Putamen (tissue), 1 donor: ENCODE measurements at regions not wholly inside any gene's neighbourhood (a gene's known extent, or its start where the extent isn't known, plus 50 kb on each side); places are given as distances from the start of the nearest gene placed in this dataset.

Experiments used
- DNase-seq: peaks from one replicate; pipeline ENCODE4 v3.0.0-alpha.2; 2016; ENCODE audit warnings: low spot score

DNA sequence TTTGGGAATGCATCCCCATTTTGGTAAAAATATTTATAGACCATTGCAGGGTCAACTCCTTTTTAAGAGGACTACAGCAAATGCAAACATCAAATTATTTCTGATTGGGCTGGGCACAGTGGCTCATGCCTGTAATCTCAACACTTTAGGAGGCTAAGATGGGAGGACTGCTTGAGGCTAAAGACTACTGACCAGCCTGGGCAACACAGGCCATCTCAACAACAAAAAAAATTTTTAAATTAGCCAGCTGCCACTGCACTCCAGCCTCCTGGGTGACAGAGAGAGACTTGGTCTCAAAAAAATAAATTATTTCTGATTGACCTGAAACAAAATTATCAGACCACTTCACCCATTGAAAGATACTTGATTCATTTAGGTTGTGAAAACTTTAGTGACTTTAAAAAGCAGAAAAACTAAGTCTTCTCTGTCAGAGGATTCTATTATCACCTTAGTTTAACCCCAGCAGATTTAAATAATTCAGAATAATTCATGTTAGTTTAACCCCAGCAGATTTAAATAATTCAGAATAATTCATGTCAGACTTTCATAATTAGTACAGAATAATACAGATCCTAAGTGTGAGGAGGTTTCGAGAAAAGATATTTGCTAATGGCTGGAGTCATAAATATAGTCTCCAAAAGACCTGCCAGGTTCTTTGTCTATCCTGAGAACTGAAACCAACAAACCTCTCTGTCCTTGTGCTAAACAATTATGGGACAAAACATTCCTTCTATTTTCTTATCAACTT lies 183.6 kb upstream of the STT3B start:
- no peak for DNase-seq

DNA sequence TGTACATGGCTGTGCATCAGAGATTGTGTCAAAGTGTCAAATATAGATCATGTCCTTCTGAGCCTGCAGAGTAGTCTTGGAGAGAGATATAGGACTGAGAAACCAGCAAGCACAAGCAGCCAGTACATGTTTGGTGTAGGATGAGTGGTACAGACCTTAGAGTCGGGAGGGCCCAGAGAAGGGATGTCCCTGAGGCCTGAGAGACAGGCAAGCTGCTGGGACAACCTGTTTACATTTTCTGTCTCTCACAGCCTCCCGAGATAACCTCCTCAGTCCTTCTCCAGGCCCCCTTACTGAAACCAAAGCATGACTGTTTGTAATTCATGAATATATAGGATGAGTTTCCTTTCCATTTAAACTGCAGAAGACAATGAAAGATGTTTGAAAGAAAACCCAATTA lies 182.4 kb upstream of the STT3B start:
- DNase-seq = no peak

DNA sequence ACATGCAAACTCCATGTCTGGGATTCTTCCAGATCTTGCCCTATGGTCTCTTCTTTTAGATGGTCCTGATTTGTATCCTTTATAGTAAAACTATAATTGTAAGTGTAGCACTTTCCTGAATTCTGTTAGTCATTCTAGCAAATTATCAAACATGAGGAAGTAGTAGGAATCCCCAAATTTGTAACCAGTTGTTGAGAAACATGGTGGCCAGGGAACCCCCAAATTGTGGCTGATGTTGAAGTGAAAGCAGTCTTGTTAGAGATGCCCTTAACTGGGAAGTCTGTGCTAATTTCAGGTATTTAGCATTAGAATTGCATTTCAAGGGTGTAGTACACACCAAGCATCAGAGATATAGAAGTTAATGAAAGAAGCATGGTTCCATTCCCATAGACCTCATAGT lies 180.4 kb upstream of the STT3B start:
- no peak for DNase-seq

DNA sequence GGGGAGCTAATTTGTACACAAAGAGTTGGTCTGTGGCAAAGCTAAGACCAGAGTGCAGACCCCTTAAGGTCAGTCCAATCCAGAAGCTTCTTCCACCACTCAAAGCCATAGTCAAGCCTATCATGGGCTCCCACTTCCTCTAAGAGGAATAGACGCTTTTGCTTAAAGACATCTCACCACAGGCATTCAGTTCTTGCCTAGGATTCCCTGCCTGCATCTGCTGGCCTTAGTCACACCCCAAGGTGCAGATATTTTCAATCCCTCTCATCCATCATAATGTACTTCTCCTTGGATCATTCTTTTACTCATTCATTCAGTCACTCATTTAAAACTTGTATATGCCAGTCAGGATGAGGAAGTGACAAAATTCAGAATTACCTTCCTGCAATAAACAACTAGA lies 179.6 kb upstream of the STT3B start:
- DNase-seq = no peak

DNA sequence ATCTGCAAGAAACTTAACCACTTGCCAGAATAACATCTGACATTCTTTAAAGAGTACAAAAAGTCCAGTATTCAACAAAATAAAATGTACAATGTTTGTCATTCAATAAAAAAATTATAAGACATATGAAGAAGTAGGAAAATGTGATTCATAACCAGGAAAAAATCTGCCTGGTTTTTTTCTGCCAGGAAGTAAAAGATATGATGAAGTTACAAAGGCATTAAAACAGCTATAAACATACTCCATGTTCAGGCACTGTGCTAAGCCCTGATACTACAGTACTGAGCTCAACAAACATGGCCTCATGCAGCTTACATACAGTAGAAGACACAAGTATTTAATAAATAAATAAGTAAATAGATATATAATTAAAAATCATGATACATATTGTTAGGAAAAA lies 178.4 kb upstream of the STT3B start:
- no peak for DNase-seq

DNA sequence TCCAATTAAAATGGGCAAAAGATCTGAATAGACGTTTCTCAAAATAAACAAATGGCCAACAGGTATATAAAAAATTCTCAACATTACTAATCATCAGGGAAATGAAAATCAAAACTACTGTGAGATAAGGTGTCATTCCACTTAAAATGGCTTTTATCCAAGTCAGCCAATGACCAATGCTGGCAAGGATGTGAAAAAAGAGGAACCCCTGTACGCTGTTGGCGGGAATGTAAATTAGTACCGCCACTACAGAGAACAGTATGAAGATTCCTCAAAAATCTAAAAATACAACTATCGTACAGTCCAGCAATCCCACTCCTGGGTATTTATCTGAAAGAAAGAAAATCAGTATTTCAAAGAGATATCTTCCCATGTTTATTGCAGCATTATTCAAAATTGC lies 176.9 kb upstream of the STT3B start:
- no peak for DNase-seq

DNA sequence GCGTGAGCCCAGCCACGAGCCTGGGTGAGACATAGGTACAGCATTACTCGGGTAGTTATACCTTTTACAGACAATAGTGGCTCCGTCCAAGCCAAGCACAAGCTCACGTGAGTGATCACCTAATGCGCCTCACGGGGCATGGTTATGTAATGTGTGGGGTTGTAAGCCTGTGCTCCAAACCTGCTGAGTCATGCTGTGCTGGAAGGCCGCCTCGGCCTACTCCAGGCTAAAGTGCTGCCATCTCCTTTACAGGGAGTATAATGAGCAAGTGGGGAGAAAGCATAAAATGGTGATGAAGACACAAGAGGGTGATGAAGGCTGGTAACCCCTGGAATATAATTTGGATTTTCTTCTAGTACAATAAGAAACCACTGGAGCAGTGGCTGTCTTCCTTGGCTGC lies 175.8 kb upstream of the STT3B start:
- no peak for DNase-seq

DNA sequence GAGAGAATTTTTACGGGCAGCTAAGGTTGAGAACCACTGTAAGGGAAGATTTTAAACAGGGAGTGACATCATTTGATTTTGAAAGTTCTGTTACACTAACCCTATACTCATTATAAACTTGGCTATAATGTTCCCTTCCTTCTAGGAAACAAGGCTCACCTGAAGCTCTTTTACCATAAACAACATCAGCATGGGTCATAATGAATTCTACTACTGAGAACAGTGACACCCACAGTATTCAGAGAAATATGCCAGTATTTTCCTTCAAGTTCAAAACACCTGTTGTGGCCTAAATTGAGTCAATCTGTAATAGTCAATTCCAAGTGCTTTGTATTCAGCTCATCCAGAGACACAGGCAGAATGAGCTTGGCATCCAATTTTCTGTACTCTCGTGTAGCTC lies 175.3 kb upstream of the STT3B start:
- no peak for DNase-seq

DNA sequence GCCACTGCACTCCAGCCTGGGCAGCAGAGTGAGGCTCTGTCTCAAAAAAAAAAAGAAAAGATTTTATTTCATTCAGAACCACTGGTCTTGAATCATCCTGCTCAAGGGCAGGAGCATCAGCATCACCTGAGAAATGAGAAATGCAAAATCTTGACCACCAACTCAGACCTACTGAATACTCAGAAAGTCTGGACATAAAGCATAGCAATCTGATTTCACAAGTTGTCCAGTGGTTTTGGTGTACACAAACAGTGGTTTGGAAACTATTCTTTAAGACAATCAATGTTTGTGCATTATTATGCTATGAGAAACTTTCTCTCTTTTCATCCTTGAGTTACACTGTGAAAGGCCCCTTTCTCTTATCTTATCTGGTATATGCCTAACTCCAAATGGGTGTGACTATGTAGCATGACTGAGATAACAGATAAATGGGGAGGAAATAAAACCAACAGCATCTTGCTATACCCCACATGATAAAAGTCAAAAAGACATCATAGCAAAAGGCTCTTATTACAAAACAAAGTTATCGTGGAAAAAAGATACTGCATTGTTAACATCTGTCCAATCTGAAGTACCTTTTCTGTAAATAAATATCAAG lies 174.2 kb upstream of the STT3B start:
- DNase-seq = no peak

DNA sequence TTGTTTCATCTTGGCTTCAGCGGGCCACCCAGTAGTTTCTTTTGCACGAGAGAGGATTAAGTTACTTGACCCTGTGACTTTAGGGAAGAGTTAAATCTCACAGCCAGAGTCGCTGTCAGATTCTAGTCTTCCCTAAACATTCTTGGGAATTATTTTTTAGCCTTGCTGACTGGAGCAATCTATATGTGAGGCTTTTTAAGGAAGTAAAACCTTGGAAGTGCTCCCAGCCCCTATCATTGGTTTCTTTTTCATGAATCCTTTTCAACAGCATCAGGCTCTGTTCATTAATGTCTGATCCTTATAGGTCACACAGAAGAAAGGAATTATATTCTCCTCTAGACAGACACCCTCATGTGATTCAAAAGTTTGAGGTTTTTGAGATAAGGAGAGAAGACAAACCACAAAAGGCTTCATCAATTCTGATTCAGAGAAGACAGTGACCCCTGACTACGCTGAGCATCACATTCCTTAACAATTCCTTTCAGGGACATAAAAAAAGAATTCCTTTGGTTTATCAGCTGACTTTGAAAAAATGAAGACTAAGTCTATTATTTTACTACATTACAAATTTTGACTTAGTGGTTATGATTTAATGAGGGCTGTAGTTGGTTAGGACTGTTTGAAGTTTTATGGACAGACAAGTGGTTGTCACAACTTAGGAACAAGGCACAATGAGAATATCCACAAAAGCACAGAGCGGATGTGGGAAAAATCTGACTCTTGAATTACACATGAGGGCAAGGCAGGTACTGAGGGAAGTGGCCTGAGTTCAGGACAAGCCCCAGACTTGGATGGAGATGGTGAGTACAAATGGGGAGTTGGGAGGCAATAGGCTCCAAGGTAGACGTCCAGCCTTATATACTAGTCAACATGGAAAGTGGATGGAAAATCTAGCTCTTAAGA lies 171.1 kb upstream of the STT3B start:
- no peak for DNase-seq

DNA sequence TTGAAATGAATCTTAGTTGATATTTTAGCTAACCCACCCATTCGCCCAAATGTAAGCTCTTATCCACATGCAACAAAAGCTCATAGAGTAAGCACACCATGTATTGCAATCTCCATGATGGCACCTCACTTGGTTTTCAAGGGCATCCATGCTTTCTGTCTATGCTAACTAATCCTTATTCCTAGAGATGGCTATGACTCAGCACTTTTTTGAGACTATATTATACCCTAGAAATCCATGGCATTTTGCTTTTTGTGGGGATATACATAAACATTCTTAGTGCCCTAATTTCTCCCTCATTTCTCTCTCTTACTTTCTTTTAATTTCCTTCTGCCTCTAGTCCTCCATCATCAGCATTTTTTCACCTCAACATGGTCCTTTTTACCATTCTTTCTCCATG lies 168.5 kb upstream of the STT3B start:
- no peak for DNase-seq

DNA sequence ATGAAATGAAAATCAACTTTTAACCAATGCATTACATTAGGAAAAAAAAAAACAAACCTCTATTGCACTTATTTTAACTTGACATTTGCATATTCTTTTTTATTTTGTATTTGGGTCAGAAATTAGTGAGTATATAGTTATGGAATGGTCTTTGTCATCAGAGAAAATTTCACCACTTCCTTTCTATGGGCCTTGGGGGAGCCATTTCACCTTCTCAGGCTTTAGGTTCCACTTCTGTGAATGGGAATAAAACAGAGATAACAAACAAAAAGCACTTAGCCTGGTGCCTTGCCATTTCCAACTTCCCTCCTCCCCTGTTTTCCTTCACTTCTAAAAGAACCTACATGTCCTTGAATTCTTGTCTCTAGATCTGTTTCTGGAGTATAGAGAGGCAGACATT lies 168.0 kb upstream of the STT3B start:
- DNase-seq = no peak

DNA sequence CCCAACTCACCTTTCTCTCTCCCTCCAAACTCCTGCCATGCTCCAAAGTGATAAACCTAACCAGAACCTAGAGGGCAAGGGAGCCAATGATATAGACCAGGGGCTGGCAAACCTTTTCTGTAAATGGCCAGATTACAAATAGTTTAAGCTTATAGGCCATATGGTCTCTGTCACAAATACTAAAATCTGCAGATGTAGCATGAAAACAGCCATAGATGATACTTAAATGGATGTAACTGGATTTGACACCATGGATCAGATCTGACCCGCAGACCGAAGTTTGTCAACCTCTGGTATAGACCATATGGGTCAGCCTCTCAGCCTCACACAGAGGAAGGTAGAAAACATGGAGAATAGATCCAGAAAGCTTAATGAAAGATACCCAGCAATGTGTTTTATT lies 165.2 kb upstream of the STT3B start:
- no peak for DNase-seq

DNA sequence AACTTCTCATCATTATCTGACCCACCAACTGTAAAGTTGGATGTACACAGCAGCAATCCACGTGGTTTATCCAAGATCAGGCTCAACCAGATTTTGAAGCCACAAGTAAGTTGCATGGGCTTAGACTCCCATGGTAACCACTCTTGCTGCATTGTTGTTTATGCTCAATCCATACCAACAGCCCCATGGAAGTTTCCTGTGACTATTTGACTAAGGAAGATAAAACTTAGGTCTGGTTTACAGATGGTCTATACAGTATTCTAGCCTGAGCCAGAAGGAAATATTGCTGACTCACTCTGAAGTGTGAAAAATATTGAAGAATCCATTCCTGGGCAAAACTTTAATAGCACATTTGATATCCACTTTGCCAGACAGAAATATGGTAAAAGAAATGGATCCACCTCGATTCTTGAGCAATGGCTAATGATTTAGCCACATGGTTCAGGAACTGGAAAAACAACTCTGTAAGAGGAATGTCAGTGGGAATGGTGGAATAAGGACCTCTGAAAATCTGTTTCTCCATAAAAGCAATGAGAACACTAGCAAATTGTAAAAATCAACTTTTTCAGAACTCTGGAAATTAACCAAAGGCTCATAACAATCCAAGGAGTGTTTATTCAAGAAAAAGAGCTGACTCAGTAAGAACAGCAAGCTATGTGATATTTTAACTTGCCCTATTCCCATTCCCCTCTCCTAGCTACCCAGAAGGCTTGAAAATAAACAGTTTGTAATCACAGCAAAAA lies 162.9 kb upstream of the STT3B start:
- DNase-seq = no peak

DNA sequence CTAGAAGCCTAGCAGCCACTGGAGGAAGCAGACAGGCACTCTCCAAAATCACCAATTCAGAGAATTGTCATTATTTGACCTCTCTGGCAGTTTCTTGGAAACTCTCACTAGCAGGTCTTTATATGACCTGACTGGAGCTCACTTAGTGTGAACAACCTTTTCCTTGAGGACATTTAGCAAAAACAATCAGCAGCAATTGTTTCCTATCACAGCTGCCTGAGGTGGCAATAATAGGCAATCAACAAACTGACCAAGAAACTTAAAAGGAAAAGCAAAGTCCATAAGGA lies 162.4 kb upstream of the STT3B start:
- no peak for DNase-seq

DNA sequence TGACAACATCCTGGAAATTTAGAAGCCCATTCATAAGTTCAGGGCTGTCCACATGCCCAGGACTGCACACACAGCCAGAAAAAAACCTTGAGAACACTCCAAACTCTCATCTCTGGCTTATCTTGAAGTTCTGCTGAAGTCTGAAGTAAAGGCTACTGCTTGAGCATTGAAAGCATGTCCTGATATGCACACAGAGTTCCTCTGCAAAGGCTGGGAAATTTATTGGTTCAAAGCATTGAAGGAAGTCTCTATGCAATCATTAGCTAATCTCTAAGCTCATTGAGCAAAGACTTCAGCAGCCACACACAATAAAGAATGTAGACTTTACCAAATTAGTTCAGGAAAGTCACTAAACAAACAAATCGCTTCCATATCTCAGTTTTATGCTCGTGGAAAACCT lies 162.0 kb upstream of the STT3B start:
- DNase-seq = no peak

DNA sequence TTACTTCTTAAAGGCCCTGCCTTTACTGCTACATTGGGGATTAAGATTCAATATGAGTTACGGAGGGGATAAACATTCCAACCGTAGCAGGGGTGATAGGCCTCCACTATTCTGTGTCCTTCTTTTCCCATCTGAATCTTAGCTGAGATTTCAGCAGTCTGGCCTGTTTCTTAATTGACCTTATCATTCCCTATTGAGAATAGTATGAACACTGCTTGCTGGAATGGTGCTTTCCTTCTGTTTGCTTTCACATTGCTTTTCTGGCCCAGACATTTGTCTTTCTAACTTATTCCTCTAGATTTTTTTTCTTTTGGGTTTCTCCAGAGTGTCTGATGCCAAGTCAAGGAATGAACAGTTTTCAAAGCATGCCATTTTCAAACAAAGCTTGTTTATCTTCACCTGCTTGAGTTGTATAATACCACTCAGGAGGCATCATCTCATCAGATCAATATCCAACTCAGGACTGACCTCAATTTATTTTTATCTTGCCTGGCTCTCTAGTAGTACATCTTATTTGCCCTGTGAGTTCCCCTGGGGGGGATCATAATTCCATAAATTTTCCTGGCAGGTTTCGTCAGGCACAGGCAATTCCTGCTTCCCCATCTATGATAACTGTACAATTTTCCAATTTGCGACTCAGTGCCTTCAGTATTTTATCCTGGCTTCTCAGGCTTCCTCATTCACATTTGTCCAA lies 161.1 kb upstream of the STT3B start:
- no peak for DNase-seq

DNA sequence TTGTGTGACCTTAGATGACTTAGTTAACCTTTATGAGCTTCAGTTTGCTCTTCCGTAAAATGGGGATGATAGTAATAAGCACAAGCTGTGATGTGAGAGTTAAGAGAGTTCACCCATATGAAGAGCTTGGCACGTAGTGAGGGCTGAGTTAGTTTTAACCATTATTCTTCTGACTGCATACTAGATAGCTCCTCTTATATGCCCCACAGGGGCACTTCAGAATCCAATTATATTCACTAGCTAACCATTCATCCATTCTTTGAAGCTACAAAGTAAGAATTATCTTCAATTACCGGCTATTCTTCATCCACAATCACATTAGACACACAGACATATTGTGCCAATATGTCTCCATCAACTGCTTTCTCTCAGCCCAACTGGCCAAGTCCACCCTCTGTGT lies 159.0 kb upstream of the STT3B start:
- no peak for DNase-seq

DNA sequence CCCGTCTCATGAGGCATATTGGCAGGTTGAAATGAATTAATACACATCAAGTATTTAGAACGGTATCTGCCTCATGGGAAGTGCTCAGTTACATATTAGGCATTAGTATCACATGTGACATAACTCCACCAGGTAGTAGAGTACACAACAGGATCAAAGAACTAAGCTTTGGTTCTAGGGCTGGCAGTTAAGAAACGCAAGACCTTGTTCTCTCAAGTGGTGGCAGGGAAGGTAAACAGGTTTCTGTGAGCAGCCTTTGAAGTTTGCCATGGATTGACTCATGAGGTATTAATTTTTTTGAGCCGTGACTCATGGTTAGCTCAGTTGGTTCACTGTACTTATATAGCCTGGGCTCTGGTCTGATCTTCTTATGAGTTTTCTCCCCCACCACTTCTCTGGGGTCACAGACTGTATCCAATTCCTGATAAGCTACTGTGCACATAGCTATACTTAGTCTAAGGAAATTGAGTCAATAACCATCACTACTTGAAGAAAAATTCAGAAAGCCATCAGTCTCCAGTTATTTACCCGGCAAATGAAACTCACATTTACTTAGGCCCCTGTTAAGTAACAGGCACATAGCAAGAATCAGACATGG lies 155.6 kb upstream of the STT3B start:
- DNase-seq = no peak

DNA sequence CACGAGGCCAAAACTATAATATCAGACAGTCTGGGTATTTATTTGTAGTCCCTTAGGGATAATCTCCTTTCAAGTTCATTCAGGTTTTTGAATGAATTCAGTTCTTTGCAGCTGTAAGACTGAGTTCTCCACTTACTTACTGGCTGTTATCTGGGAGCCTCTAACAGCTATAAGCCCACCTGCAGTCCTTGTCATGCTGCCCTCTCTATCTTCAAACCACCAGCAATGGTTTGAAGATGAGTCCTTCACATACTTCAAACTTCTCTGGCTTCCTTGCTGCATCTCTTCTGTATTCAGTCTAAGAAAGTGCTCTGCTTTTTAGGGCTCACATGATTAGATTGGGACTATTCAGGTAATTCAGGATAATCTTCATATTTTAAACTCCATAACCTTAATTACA lies 154.5 kb upstream of the STT3B start:
- no peak for DNase-seq

DNA sequence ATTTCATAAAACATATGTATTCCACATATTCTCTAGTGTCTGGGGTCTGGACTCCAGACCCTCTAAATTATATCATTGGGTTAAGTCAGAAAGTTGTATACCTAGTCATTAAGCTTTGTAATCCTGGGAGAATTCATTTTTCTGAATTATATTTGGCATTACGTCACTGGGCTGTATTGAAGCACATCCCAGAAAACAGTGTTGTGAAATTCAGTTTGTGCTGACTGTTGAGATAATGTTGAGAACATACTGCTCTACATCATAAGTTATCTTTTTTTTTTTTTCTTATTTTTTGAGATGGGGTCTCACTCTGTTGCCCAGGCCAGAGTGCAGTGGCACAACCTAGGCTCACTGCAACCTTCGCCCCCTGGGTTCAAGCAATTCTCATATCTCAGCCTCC lies 153.1 kb upstream of the STT3B start:
- no peak for DNase-seq

DNA sequence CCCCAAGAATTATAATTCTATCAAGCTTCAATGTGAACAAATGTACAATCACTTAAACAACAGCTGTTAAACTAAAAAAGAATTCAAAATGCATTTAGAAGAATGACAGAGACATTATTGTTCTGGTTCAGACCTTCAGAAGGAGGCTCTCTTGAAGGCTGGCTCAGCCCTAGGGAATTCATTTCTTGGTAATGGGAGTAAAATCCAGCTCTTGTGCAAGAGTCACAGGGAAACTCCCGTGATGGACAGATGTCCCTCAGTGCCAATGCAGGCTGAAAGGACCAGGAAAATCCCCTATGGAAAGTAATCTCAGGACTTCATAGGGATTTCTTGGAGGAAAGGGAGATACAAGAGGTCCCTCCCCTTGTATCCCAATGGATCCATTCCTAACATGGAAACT lies 149.9 kb upstream of the STT3B start:
- no peak for DNase-seq
